H1 (cell line): ENCODE measurements at regions not wholly inside any gene's neighbourhood (a gene's known extent, or its start where the extent isn't known, plus 50 kb on each side); places are given as distances from the start of the nearest gene placed in this dataset.
A peak's percentile ranks its signal among the peaks of the same experiment; 100 is the strongest.

Experiments used
- CTCF ChIA-PET: fragments of 300-600 bp; sonication (Branson Sonifier 250); formaldehyde crosslinking; loops from one replicate; lab custom pipeline; 2021; ENCODE audit not compliant: partially characterized antibody; lab: Charles Lee
- POLR2A ChIA-PET: fragments of 300-600 bp; sonication (Branson Sonifier 250); formaldehyde crosslinking; loops from one replicate; lab custom pipeline; 2021; ENCODE audit warnings: inconsistent platforms; ENCODE audit not compliant: partially characterized antibody; lab: Charles Lee
- DNase-seq, 2 experiments: peaks; one replicate each; pipeline versions ENCODE4 v3.0.0 to v3.0.0-alpha.2; 2010 to 2022; ENCODE audit warnings: low spot score in 2 of 2, low read depth in 1 of 2, mixed read lengths in 1 of 2
- FAIRE-seq: peaks from 2 replicates; lab custom pipeline; 2011; peaks lifted over from hg19 to GRCh38; lab: Jason Lieb, UNC
- H2AFZ ChIP-seq: 2 replicates; pipeline ENCODE4 v1.8.1; 2012; ENCODE audit warnings: low read length, inconsistent platforms
- H2AK5ac ChIP-seq: 2 replicates; pipeline ENCODE4 v1.6.1; 2013; ENCODE audit warnings: low read depth, low read length
- H2BK120ac ChIP-seq: replicated peaks from 2 replicates; pipeline ENCODE3; 2013; ENCODE audit warnings: low read depth, low read length, inconsistent platforms
- H2BK12ac ChIP-seq: 2 replicates; pipeline ENCODE4 v1.6.1; 2013; ENCODE audit warnings: low read depth, low read length
- H2BK15ac ChIP-seq: 2 replicates; pipeline ENCODE4 v1.6.1; 2013; ENCODE audit warnings: low read length
- H2BK20ac ChIP-seq: 2 replicates; pipeline ENCODE4 v1.6.1; 2013; ENCODE audit warnings: low read length
- H2BK5ac ChIP-seq: 2 replicates; pipeline ENCODE4 v1.6.1; 2013; ENCODE audit warnings: low read depth, low read length
- H3K14ac ChIP-seq: 2 replicates; pipeline ENCODE4 v1.6.1; 2013; ENCODE audit warnings: inconsistent platforms; ENCODE audit not compliant: insufficient read length
- H3K18ac ChIP-seq: 2 replicates; pipeline ENCODE4 v1.6.1; 2013; ENCODE audit warnings: low read length; ENCODE audit errors: extremely low read depth
- H3K23ac ChIP-seq: 2 replicates; pipeline ENCODE4 v1.6.1; 2013; ENCODE audit warnings: inconsistent platforms; ENCODE audit not compliant: insufficient read length
- H3K23me2 ChIP-seq: 2 replicates; pipeline ENCODE4 v1.6.1; 2013; ENCODE audit warnings: low read depth, low read length
- H3K27ac ChIP-seq: 2 replicates; pipeline ENCODE4 v1.6.1; 2011; ENCODE audit warnings: low read depth, low read length, inconsistent platforms
- H3K27me3 ChIP-seq, 4 experiments: replicated peaks in 1 of 4; 1 replicate in 1 of 4; 2 replicates in 3 of 4; pipeline versions ENCODE4 v1.6.1 to v1.8.1; 2011 to 2013; ENCODE audit warnings: low read length in 3 of 4, mild to moderate bottlenecking in 3 of 4, inconsistent platforms in 2 of 4, mixed read lengths in 2 of 4, moderate library complexity in 1 of 4; ENCODE audit not compliant: control insufficient read depth in 3 of 4, insufficient read depth in 3 of 4; ENCODE audit errors: extremely low read depth in 1 of 4
- H3K36me3 ChIP-seq, 4 experiments: 2 replicates each; pipeline versions ENCODE4 v1.6.1 to v1.8.1; 2011 to 2013; ENCODE audit warnings: mild to moderate bottlenecking in 4 of 4, low read length in 3 of 4, moderate library complexity in 2 of 4, control low read depth in 1 of 4, inconsistent platforms in 1 of 4; ENCODE audit not compliant: insufficient read depth in 4 of 4, control insufficient read depth in 2 of 4
- H3K4ac ChIP-seq: replicated peaks from 2 replicates; pipeline ENCODE3; 2013; ENCODE audit warnings: low read length, low read depth, mixed read lengths, inconsistent platforms; ENCODE audit not compliant: insufficient read length
- H3K4me1 ChIP-seq, 4 experiments: replicated peaks in 1 of 4; 1 replicate in 1 of 4; 2 replicates in 3 of 4; pipeline versions ENCODE4 v1.6.1 to v1.8.1; 2011 to 2013; ENCODE audit warnings: low read length in 3 of 4, inconsistent platforms in 2 of 4, mixed read lengths in 1 of 4; ENCODE audit not compliant: insufficient read depth in 4 of 4, control insufficient read depth in 3 of 4
- H3K4me2 ChIP-seq, 2 experiments: 2 replicates each; pipeline versions ENCODE4 v1.6.1 to v1.8.1; 2011 to 2013; ENCODE audit warnings: low read depth in 2 of 2, low read length in 2 of 2, control low read depth in 1 of 2, inconsistent platforms in 1 of 2, mild to moderate bottlenecking in 1 of 2; ENCODE audit not compliant: insufficient read depth in 1 of 2
- H3K4me3 ChIP-seq, 4 experiments: fragments of 200-600, 300-600 bp in 1 of 4; sonication (generic), shearing (Covaris generic), sonication (Bioruptor Twin) in 1 of 4; 2 replicates each; pipeline versions ENCODE4 v1.5.1 to v1.8.1; 2011 to 2016; ENCODE audit warnings: low read length in 4 of 4, low read depth in 3 of 4, control low read depth in 2 of 4, inconsistent platforms in 2 of 4, mild to moderate bottlenecking in 2 of 4, mixed read lengths in 1 of 4, moderate library complexity in 1 of 4; ENCODE audit not compliant: insufficient read depth in 2 of 4; ENCODE audit errors: extremely low read depth in 1 of 4
- H3K56ac ChIP-seq: replicated peaks from 2 replicates; pipeline ENCODE3; 2013; ENCODE audit warnings: low read depth, mild to moderate bottlenecking, mixed read lengths, low read length, inconsistent platforms; ENCODE audit not compliant: insufficient read length
- H3K79me1 ChIP-seq: 2 replicates; pipeline ENCODE4 v1.6.1; 2013; ENCODE audit warnings: low read depth, low read length, control low read depth
- H3K79me2 ChIP-seq, 2 experiments: 2 replicates each; pipeline versions ENCODE4 v1.6.1 to v1.8.1; 2012 to 2013; ENCODE audit warnings: low read length in 2 of 2, mild to moderate bottlenecking in 2 of 2, inconsistent platforms in 1 of 2; ENCODE audit not compliant: insufficient read depth in 2 of 2, control insufficient read depth in 1 of 2
- H3K9ac ChIP-seq, 4 experiments: replicated peaks in 1 of 4; 1 replicate in 1 of 4; 2 replicates in 3 of 4; pipeline versions ENCODE4 v1.6.1 to v1.8.1; 2011 to 2013; ENCODE audit warnings: low read depth in 3 of 4, low read length in 3 of 4, control low read depth in 2 of 4, mild to moderate bottlenecking in 2 of 4, moderate library complexity in 2 of 4, inconsistent platforms in 1 of 4; ENCODE audit errors: extremely low read depth in 1 of 4
- H3K9me3 ChIP-seq, 2 experiments: 2 replicates each; pipeline versions ENCODE4 v1.6.1 to v1.8.1; 2012 to 2013; ENCODE audit warnings: mild to moderate bottlenecking in 2 of 2, moderate library complexity in 2 of 2, control low read depth in 1 of 2, inconsistent platforms in 1 of 2, low read depth in 1 of 2, low read length in 1 of 2, mixed read lengths in 1 of 2; ENCODE audit not compliant: insufficient read depth in 2 of 2
- H4K20me1 ChIP-seq, 2 experiments: replicated peaks in 1 of 2; 2 replicates each; pipeline versions ENCODE3 to v1.8.1; 2011 to 2013; ENCODE audit warnings: inconsistent platforms in 2 of 2, low read length in 2 of 2, mild to moderate bottlenecking in 1 of 2; ENCODE audit not compliant: insufficient read depth in 2 of 2, control insufficient read depth in 1 of 2
- H4K5ac ChIP-seq: 2 replicates; pipeline ENCODE4 v1.6.1; 2013; ENCODE audit warnings: low read length, low read depth, mixed read lengths, inconsistent platforms; ENCODE audit not compliant: insufficient read length
- H4K8ac ChIP-seq: 2 replicates; pipeline ENCODE4 v1.8.0; 2013; ENCODE audit warnings: mild to moderate bottlenecking, moderate library complexity, low read length, inconsistent platforms; ENCODE audit not compliant: insufficient read depth; ENCODE audit errors: extremely low read depth
- H4K91ac ChIP-seq: replicated peaks from 2 replicates; pipeline ENCODE3; 2013; ENCODE audit warnings: low read length, mixed read lengths, inconsistent platforms; ENCODE audit not compliant: insufficient read length
- CEBPB ChIP-seq: IDR thresholded peaks from 2 replicates; pipeline ENCODE4 v1.6.1; 2012; ENCODE audit warnings: low read depth, low read length
- CHD2 ChIP-seq: IDR thresholded peaks from 2 replicates; pipeline ENCODE4 v1.6.1; 2012; ENCODE audit warnings: low read length, improper control_type of control experiment
- MAFK ChIP-seq: IDR thresholded peaks from 2 replicates; pipeline ENCODE4 v1.6.1; 2012; ENCODE audit warnings: low read depth, mild to moderate bottlenecking, improper control_type of control experiment, low read length
- NANOG ChIP-seq: IDR thresholded peaks from 2 replicates; pipeline ENCODE4 v1.6.1; 2011; ENCODE audit warnings: low read length, low read depth, mild to moderate bottlenecking, inconsistent platforms; ENCODE audit not compliant: insufficient read depth, poor library complexity, severe bottlenecking
- PHF8 ChIP-seq: fragments of 200-600 bp; sonication (generic); conservative IDR thresholded peaks from 2 replicates; pipeline ENCODE4 v1.7.1; 2012; ENCODE audit warnings: low read depth, mild to moderate bottlenecking, inconsistent platforms, low read length, moderate library complexity
- RBBP5 ChIP-seq: IDR thresholded peaks from 2 replicates; pipeline ENCODE4 v1.7.1; 2012; ENCODE audit warnings: low read depth, mild to moderate bottlenecking, inconsistent platforms, low read length, moderate library complexity, borderline replicate concordance
- SAP30 ChIP-seq: fragments of 300-600 bp; sonication (generic); IDR thresholded peaks from 2 replicates; pipeline ENCODE4 v1.7.1; 2012; ENCODE audit warnings: low read length, moderate library complexity, mild to moderate bottlenecking, inconsistent platforms; ENCODE audit not compliant: insufficient read depth, insufficient replicate concordance
- TBP ChIP-seq: IDR thresholded peaks from 2 replicates; pipeline ENCODE4 v1.6.1; 2011; ENCODE audit warnings: low read depth, low read length, improper control_type of control experiment
- TCF12 ChIP-seq: IDR thresholded peaks from 2 replicates; pipeline ENCODE4 v1.6.1; 2011; ENCODE audit warnings: low read depth, mild to moderate bottlenecking, low read length
- YY1 ChIP-seq: IDR thresholded peaks from 2 replicates; pipeline ENCODE4 v1.6.1; 2011; ENCODE audit warnings: low read depth, mild to moderate bottlenecking, low read length
- WGBS, 2 experiments: shearing (Covaris generic) in 1 of 2; methylation state at CpG; one replicate each; pipeline versions ENCODE4 v1.1.6 to v1.1.7; 2013 to 2015; ENCODE audit warnings: low lambda C conversion rate in 2 of 2, mixed read lengths in 2 of 2, inconsistent platforms in 1 of 2, low coverage in 1 of 2, missing lambda C conversion rate in 1 of 2; ENCODE audit not compliant: insufficient replicate concordance in 2 of 2, insufficient coverage in 1 of 2, insufficient read length in 1 of 2; ENCODE audit errors: extremely low coverage in 1 of 2, missing lambda C conversion rate in 1 of 2; 5-methylcytosine and 5-hydroxymethylcytosine counted together
- TF ChIP-seq, protein P1 (sequence below): IDR thresholded peaks from 2 replicates; pipeline ENCODE4 v1.6.1; 2012; ENCODE audit warnings: inconsistent platforms
- TF ChIP-seq, protein P2 (sequence below): IDR thresholded peaks from 2 replicates; pipeline ENCODE4 v1.6.1; 2012; ENCODE audit warnings: low read length, inconsistent platforms
- TF ChIP-seq, protein P3 (sequence below): IDR thresholded peaks from 2 replicates; pipeline ENCODE4 v1.6.1; 2011; ENCODE audit warnings: low read depth, mild to moderate bottlenecking, low read length; ENCODE audit not compliant: insufficient read depth

- H2BK12ac ChIP-seq: no peak overlapping the region
- no peak overlapping the region for H3K23ac ChIP-seq
- H3K36me3 ChIP-seq: no peaks in the 10 kb centered on the region
- H4K5ac ChIP-seq: no peak overlapping the region
- H3K9me3 ChIP-seq: peaks cover 0 to 3% of the 10 kb centered on the region in 2 experiments; a peak in 1 of 4 replicates
- DNase-seq (no peak), FAIRE-seq (peak; percentile 75)
- H3K14ac ChIP-seq: no peak overlapping the region
- no peak overlapping the region for H3K4me2 ChIP-seq
- H2BK15ac ChIP-seq: no peak overlapping the region
- POLR2A ChIA-PET: no interaction called here
- H4K91ac ChIP-seq: no peak overlapping the region
- no peak overlapping the region for H3K4me3 ChIP-seq
- H3K4me1 ChIP-seq: no peaks in the 10 kb centered on the region
- no peak overlapping the region for H4K8ac ChIP-seq
- no peaks in the 10 kb centered on the region for H3K23me2 ChIP-seq
- no peak overlapping the region for H3K27ac ChIP-seq
- H3K79me1 ChIP-seq: no peaks in the 10 kb centered on the region
- no peaks in the 10 kb centered on the region for H3K79me2 ChIP-seq
- H2BK120ac ChIP-seq: no peak overlapping the region
- WGBS, 2 experiments: 75% methylated on average over 3 of the region's 3 CpGs; no CpG with 5 or more reads in 1 of the 2 experiments
- no peak overlapping the region for H3K18ac ChIP-seq
- CTCF ChIA-PET: no interaction called here
- no peak overlapping the region for H2BK5ac ChIP-seq
- H3K56ac ChIP-seq: no peak overlapping the region
- no peaks in the 10 kb centered on the region for H3K27me3 ChIP-seq
- H3K4ac ChIP-seq: no peak overlapping the region
- H2AFZ ChIP-seq: no peak overlapping the region
- H3K9ac ChIP-seq: no peak overlapping the region
- H2AK5ac ChIP-seq: no peak overlapping the region
- H4K20me1 ChIP-seq: no peaks in the 10 kb centered on the region
- no peak overlapping the region for H2BK20ac ChIP-seq
- TF ChIP-seq NANOG (no peak), PHF8 (no peak), MAFK (no peak), CEBPB (no peak), RBBP5 (no peak), TBP (no peak), TCF12 (no peak), YY1 (no peak), SAP30 (no peak), CHD2 (no peak)
- TF ChIP-seq, protein P1, sequence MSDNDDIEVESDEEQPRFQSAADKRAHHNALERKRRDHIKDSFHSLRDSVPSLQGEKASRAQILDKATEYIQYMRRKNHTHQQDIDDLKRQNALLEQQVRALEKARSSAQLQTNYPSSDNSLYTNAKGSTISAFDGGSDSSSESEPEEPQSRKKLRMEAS: no peak
- TF ChIP-seq, protein P2, sequence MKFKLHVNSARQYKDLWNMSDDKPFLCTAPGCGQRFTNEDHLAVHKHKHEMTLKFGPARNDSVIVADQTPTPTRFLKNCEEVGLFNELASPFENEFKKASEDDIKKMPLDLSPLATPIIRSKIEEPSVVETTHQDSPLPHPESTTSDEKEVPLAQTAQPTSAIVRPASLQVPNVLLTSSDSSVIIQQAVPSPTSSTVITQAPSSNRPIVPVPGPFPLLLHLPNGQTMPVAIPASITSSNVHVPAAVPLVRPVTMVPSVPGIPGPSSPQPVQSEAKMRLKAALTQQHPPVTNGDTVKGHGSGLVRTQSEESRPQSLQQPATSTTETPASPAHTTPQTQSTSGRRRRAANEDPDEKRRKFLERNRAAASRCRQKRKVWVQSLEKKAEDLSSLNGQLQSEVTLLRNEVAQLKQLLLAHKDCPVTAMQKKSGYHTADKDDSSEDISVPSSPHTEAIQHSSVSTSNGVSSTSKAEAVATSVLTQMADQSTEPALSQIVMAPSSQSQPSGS: no peak
- TF ChIP-seq, protein P3, sequence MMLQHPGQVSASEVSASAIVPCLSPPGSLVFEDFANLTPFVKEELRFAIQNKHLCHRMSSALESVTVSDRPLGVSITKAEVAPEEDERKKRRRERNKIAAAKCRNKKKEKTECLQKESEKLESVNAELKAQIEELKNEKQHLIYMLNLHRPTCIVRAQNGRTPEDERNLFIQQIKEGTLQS: no peak
Observed at GRCh38 chr10:79883986-79884385, 57.4 kb downstream of the NUTM2E start.
